Ectodermal cell (in vitro differentiated cells): ENCODE measurements at regions not wholly inside any gene's neighbourhood (a gene's known extent, or its start where the extent isn't known, plus 50 kb on each side); places are given as distances from the start of the nearest gene placed in this dataset.

Experiments
- H3K27ac ChIP-seq: 2 replicates; pipeline ENCODE4 v1.7.0; 2013; ENCODE audit warnings: mild to moderate bottlenecking, low read depth, low read length; ENCODE audit not compliant: insufficient read depth, poor library complexity, severe bottlenecking
- H3K27me3 ChIP-seq: 2 replicates; pipeline ENCODE4 v1.7.0; 2013; ENCODE audit warnings: mild to moderate bottlenecking, low read length; ENCODE audit not compliant: insufficient read depth, control insufficient read depth, poor library complexity, severe bottlenecking
- H3K36me3 ChIP-seq: one replicate; pipeline ENCODE4 v1.7.0; 2013; ENCODE audit warnings: low read length; ENCODE audit not compliant: control insufficient read depth, insufficient read depth
- H3K4me1 ChIP-seq: one replicate; pipeline ENCODE4 v1.7.0; 2013; ENCODE audit warnings: low read length; ENCODE audit not compliant: control insufficient read depth, insufficient read depth
- H3K4me3 ChIP-seq: 2 replicates; pipeline ENCODE4 v1.7.0; 2013; ENCODE audit warnings: low read depth, low read length, control low read depth; ENCODE audit not compliant: insufficient read depth
- H3K9me3 ChIP-seq: 2 replicates; pipeline ENCODE4 v1.7.0; 2013; ENCODE audit warnings: mild to moderate bottlenecking, low read length, moderate library complexity; ENCODE audit not compliant: control insufficient read depth
- WGBS, 2 experiments: methylation state at CpG; one replicate each; pipeline ENCODE4 v1.1.7; 2013; ENCODE audit warnings: missing lambda C conversion rate in 2 of 2; 5-methylcytosine and 5-hydroxymethylcytosine counted together

- Histone ChIP-seq H3K4me1 (peaks cover 5% of the 10 kb centered on the region), H3K36me3 (no peaks in the 10 kb centered on the region), H3K9me3 (no peaks in the 10 kb centered on the region), H3K27me3 (no peaks in the 10 kb centered on the region), H3K4me3 (no peak overlapping the region), H3K27ac (no peak overlapping the region)
- WGBS, 2 experiments, result 93 to 95% methylated on average over 16 to 17 of the region's 17 CpGs
These were observed 556.6 kb downstream of the MIAT start for GRCh38 chr22:27213766-27214581.

- Histone ChIP-seq H3K4me1 (peaks cover 5% of the 10 kb centered on the region), H3K4me3 (no peak overlapping the region), H3K9me3 (no peaks in the 10 kb centered on the region), H3K36me3 (no peaks in the 10 kb centered on the region), H3K27me3 (no peaks in the 10 kb centered on the region), H3K27ac (no peak overlapping the region)
- WGBS, 2 experiments, result 87% methylated on average over 6 of the region's 6 CpGs
These were observed 557.3 kb downstream of the MIAT start for GRCh38 chr22:27214691-27215090.

GRCh38 chr22:27215871-27216270, 558.5 kb downstream of the MIAT start:
- WGBS, 2 experiments, result 75 to 80% methylated on average over 5 of the region's 5 CpGs
- Histone ChIP-seq H3K9me3 (no peaks in the 10 kb centered on the region), H3K36me3 (no peaks in the 10 kb centered on the region), H3K27ac (no peak overlapping the region), H3K4me3 (no peak overlapping the region), H3K27me3 (no peaks in the 10 kb centered on the region), H3K4me1 (no peaks in the 10 kb centered on the region)

GRCh38 chr22:27216444-27216843, 559.1 kb downstream of the MIAT start:
- Histone ChIP-seq H3K9me3 (no peaks in the 10 kb centered on the region), H3K4me3 (no peak overlapping the region), H3K4me1 (no peaks in the 10 kb centered on the region), H3K36me3 (no peaks in the 10 kb centered on the region), H3K27me3 (no peaks in the 10 kb centered on the region), H3K27ac (no peak overlapping the region)
- 83 to 95% methylated on average over 1 of the region's 1 CpG for WGBS, 2 experiments

GRCh38 chr22:27217154-27217553, 559.8 kb downstream of the MIAT start:
- WGBS, 2 experiments, result 84 to 85% methylated on average over 3 of the region's 3 CpGs
- H3K4me1 ChIP-seq, result no peaks in the 10 kb centered on the region
- H3K27ac ChIP-seq, result no peak overlapping the region
- no peaks in the 10 kb centered on the region for H3K36me3 ChIP-seq
- no peaks in the 10 kb centered on the region for H3K27me3 ChIP-seq
- no peaks in the 10 kb centered on the region for H3K9me3 ChIP-seq
- no peak overlapping the region for H3K4me3 ChIP-seq

- no peak overlapping the region for H3K4me3 ChIP-seq
- WGBS, 2 experiments, result 90 to 91% methylated on average over 16 of the region's 16 CpGs
- H3K9me3 ChIP-seq, result no peaks in the 10 kb centered on the region
- H3K27ac ChIP-seq, result no peak overlapping the region
- H3K36me3 ChIP-seq, result no peaks in the 10 kb centered on the region
- H3K4me1 ChIP-seq, result no peaks in the 10 kb centered on the region
- H3K27me3 ChIP-seq, result no peaks in the 10 kb centered on the region
These were observed 560.9 kb downstream of the MIAT start for GRCh38 chr22:27218012-27218920.

GRCh38 chr22:27219036-27219435, 561.6 kb downstream of the MIAT start:
- no peaks in the 10 kb centered on the region for H3K9me3 ChIP-seq
- H3K4me1 ChIP-seq, result peaks cover 3% of the 10 kb centered on the region
- H3K27ac ChIP-seq, result no peak overlapping the region
- H3K27me3 ChIP-seq, result no peaks in the 10 kb centered on the region
- no peak overlapping the region for H3K4me3 ChIP-seq
- 85 to 91% methylated on average over 2 of the region's 2 CpGs for WGBS, 2 experiments
- H3K36me3 ChIP-seq, result no peaks in the 10 kb centered on the region

GRCh38 chr22:27220339-27220738, 563.0 kb downstream of the MIAT start:
- Histone ChIP-seq H3K27me3 (no peaks in the 10 kb centered on the region), H3K4me3 (no peak overlapping the region), H3K4me1 (peaks cover 8% of the 10 kb centered on the region), H3K36me3 (no peaks in the 10 kb centered on the region), H3K9me3 (no peaks in the 10 kb centered on the region), H3K27ac (no peak overlapping the region)
- 77 to 90% methylated on average over 5 of the region's 5 CpGs for WGBS, 2 experiments

GRCh38 chr22:27222178-27222577, 564.8 kb downstream of the MIAT start:
- Histone ChIP-seq H3K4me3 (no peak overlapping the region), H3K4me1 (peaks cover 8% of the 10 kb centered on the region)

More at GRCh38 chr22:27222178-27222577, 564.8 kb downstream of the MIAT start:
- no peaks in the 10 kb centered on the region for H3K9me3 ChIP-seq
- no peak overlapping the region for H3K27ac ChIP-seq
- H3K27me3 ChIP-seq, result no peaks in the 10 kb centered on the region
- H3K36me3 ChIP-seq, result no peaks in the 10 kb centered on the region
